NT2/D1 (cell line): ENCODE measurements at regions not wholly inside any gene's neighbourhood (a gene's known extent, or its start where the extent isn't known, plus 50 kb on each side); places are given as distances from the start of the nearest gene placed in this dataset.

ENCODE experiments used
- SUZ12 ChIP-seq: IDR thresholded peaks from 2 replicates; pipeline ENCODE4 v1.6.1; 2011; ENCODE audit not compliant: insufficient read length, insufficient read depth; ENCODE audit errors: extremely low read depth
- ZNF274 ChIP-seq: IDR thresholded peaks from 2 replicates; pipeline ENCODE4 v1.6.1; 2011; ENCODE audit warnings: mild to moderate bottlenecking, low read depth, low read length

DNA sequence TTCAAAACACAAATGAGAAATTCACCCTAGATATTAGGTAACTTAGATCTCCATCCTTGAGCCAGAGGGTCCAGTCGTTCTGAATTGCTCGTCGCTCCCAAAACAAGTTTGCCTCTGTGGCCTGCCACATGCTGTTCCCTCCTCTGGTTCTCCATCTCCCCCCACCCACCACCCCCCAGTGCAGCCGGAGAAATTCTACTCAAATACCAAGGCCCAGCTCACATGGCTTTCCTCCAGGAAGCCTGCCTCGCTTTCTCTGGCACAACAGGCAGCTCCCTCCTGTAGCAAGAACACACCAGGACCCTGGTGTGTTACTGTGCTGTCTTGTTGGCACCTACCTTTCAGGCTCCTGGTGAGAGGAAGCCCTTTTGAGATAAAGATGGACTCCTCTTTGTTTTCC, 52.7 kb upstream of the C10orf90 start:
- TF ChIP-seq ZNF274: no peak
- no peak for TF ChIP-seq SUZ12
